H54 (cell line): ENCODE measurements at regions not wholly inside any gene's neighbourhood (a gene's known extent, or its start where the extent isn't known, plus 50 kb on each side); places are given as distances from the start of the nearest gene placed in this dataset.

Experiments used
- DNase-seq: peaks from one replicate; pipeline ENCODE4 v3.0.0; 2011; ENCODE audit warnings: low spot score, mixed read lengths; ENCODE audit not compliant: insufficient read length
- FAIRE-seq: peaks from 3 replicates; lab custom pipeline; 2011; peaks lifted over from hg19 to GRCh38; lab: Jason Lieb, UNC
- POLR2A ChIP-seq: IDR thresholded peaks from 2 replicates; pipeline ENCODE4 v1.6.1; 2011; ENCODE audit warnings: low read depth, mild to moderate bottlenecking, low read length

DNA sequence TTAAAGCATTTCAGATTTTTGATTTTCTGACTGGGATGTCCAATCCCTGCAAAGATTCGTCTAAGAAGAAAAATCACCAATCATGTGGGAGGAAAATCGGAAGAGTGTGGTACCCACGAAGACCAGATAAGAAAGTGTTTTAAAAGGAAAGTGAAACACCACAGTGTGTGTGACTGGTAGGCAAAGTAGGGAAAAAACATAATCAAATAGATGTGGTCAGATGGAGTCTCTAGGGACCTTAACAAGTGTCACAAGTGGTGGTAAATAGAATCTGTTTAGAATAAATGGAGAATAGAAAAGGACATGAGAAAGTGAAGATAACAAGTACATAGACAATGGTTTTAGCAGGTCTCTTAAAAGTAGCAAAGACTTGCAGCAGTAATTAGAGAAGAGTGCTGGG lies 154.6 kb downstream of the SLC30A10 start:
- no peak for TF ChIP-seq POLR2A
- FAIRE-seq (no peak), DNase-seq (no peak)

DNA sequence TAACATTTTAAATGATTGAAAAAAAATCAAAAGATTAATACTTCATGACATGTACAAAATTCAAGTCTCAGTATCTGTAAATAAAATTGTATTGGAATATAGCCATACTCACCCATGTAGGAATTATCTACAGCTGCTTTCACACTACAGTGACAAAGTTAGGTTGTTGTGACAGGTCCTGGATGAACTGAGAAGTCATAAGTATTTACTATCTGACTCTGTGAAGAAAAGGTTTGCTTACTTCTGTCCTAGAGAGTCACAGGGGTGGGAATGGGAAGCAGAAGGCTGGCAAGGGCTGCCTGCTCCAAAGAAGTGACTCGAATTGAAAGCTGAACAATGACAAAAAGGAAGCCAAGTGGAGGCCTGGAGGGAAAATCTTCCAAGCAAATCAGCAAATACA lies 155.2 kb downstream of the SLC30A10 start:
- FAIRE-seq, result no peak

DNA sequence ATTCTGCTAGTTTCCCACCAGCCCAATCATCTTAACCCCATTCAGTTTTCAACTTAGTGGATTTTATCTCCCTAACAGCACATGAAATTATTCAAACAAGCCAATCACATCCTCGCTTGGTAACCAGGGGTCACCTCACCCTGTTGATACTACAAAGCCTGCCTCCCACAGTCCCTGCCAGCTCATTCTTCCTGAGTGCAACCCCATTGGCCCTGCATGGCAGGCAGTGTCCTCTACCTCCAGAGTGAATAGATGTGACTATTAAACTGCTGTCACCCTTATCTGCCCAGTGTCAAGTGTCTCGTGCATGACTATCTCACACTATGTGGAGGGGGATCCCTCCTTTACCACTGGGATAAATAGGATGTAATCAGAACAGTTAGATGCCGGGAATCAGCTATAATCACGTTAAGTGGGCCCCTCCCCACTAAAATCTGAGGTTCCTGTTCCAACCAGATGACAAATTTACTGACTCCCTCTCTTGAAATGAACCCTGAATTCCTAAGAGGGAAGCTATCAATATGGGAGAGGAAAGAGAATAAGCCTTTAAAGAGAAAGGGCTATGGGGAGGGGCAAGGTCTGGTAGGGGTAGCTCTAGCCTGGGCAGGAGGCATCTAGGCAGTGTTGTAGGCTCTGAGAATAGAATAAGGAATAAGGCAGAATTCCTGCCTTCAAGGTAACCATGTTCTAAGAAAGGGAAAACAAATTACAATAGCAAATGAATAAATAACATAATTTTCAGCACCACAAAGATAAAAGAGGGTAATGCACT lies 155.9 kb downstream of the SLC30A10 start:
- no peak for FAIRE-seq
- DNase-seq, result no peak

More for the DNA sequence above, 155.2 kb downstream of the SLC30A10 start:
- no peak for TF ChIP-seq POLR2A
- DNase-seq, result no peak

DNA sequence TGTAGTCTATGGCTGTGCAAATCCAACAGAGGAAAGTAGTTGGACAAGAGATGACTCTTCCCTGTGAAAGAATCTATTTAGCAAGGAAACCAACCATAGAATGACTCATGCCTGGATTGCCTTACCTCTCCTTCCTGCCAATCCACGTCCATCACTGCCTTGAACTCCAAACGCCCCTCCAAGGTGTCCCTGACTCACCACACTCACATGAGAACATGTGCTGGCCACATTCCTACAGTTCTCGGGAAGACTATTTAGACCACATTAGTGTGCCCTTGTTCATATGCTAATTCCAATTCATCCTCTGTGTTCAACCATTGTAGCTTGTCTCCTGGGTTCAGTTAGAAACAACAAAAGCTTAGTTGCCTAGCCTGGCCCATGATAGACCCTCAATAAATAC lies 157.3 kb downstream of the SLC30A10 start:
- DNase-seq (peak; percentile 53), FAIRE-seq (peak; percentile 93)
- TF ChIP-seq POLR2A, result no peak

More for the DNA sequence above, 155.9 kb downstream of the SLC30A10 start:
- TF ChIP-seq POLR2A, result no peak

DNA sequence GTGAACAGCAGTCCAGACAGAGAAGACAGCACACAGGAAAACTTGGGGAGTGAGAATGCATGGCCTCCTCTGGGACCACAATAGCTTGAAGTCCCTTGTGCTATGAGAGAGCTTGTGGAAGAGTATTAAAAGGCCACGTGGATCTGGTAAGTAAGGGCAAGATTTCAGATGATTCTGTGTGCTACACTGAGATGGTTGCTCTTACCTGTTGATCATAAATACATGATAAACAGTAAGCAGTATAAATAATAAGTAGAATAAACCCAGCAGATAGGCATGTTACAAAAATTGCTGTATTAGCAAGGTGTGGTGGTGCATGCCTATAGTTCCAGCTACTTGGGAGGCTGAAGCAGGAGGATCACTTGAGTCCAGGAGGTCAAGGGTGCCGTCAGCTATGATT lies 150.4 kb upstream of the ZC3H11B start:
- FAIRE-seq, result no peak
- no peak for TF ChIP-seq POLR2A

DNA sequence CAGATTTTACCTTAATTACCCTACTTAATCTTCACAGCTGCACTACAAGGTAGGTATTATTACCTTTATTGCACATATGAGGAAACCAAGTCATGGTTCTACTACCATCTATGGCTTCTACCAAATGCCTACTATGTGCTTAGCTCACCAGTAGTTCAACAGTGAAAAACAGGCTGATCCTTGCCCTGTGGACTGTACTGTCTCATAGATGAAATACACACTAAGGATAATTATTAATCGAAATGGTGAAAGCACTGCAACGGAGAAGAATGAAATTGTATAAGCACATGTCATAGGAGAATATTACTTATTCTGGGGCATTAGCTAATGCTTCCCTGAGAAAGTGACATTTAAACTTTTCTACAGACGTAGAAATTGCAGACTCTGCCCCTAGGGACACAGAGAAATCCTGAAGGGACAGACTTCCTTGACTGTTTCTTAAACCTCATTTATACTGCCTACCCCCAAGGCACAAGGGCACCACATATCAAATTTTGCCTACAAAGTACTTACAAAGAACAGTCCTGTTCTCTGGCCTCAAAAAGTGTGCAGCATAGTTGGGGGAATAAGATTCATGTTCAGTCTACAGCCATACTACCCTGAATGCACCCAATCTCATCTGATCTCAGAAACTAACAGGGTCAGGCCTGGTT lies 148.4 kb upstream of the ZC3H11B start:
- DNase-seq (no peak), FAIRE-seq (no peak)
- TF ChIP-seq POLR2A, result no peak

More for the DNA sequence above, 150.4 kb upstream of the ZC3H11B start:
- DNase-seq, result no peak

DNA sequence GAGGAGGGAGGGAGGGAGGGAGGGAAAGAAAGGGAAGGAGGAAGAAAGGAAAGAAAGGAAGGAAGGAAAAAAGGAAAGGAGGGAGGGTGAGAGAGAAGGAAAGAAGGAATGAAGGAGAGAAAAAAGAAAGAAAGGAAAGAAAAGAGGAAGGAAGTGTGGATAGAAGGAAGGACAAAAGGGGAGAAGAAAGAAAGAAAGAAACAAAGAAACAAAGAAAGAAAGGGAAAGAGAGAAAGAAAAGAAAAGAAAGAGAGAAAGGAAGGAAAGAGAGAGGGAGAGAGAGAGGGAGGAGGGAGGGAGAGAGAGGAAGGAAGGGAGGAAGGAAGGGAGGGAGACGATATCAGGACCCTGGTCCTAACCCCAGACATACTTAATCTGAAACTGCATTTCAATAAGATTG lies 146.2 kb upstream of the ZC3H11B start:
- TF ChIP-seq POLR2A, result no peak
- FAIRE-seq (no peak), DNase-seq (no peak)

DNA sequence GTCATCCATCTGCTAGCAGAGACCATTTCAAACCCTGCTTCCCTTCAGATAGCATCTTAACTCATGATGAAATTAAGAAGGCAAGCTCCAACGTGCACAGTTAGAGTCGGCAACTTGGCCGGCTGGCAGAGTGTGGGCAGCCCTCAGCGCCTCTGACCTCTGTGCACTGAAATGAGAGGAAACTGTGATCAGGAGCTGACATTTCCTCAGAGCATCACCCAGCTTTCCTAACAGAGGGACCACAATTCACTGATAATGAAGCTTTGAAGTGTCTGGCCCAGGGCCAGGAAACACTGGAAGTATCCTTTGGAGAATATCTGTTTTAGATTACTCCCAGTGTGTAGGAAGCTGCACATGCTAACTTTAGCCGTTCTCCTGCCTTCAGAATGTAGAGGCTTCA lies 145.0 kb upstream of the ZC3H11B start:
- TF ChIP-seq POLR2A, result no peak
- DNase-seq (no peak), FAIRE-seq (no peak)

DNA sequence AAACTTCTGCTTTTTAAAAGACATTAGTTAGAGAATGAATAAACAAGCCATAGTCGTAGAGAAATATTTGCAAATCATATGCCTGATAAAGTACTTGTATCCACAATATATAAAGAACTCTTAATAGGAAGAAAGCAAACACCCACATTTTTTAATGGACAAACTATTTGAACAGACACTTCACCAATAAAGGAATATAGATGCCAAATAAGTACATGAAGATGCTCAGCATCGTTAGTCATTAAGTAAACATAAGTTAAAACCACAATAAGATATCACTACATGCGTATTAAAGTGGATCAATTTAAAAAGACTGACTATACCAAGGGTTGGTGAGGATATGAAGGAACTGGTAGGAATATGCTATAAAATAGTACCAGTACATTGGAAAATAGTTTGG lies 142.3 kb upstream of the ZC3H11B start:
- DNase-seq (no peak), FAIRE-seq (no peak)
- no peak for TF ChIP-seq POLR2A

DNA sequence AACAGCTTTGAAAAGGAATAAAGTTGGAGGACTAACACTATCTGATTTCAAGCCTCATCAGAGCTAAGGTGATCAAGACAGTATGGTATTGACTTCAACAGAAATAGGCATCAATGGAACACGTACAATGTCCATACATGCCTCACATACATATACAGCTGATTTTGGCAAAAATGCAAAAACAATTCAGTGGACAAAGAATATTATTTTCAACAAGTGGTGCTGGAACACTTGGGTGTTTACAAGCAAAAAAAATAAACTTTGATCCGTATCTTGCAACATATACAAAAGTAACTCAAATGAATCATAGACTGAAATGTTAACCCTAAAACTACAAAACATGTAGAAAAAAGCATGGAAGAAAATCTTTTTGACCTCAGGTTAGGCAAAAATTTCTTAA lies 141.9 kb upstream of the ZC3H11B start:
- DNase-seq, result no peak
- no peak for FAIRE-seq
- TF ChIP-seq POLR2A, result no peak

DNA sequence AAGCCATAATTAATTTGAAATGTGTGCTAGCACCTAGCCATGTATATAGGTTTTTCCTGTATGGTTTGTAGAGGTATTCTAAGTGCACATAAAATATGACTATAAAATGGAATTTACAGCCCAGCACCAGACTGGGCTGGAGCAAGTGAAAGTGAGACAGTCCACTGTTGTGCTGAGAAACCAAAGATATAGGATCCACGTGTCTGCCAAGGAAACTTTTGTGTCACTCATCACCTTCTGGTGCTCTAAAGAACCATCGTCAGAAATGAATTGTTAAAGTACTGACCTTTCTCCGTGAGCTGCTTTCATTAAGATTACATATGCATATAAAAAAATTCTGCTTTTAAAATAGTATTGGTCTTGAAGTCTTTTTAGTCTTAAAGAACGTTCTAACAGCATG lies 141.0 kb upstream of the ZC3H11B start:
- no peak for TF ChIP-seq POLR2A
- DNase-seq, result no peak
- no peak for FAIRE-seq

DNA sequence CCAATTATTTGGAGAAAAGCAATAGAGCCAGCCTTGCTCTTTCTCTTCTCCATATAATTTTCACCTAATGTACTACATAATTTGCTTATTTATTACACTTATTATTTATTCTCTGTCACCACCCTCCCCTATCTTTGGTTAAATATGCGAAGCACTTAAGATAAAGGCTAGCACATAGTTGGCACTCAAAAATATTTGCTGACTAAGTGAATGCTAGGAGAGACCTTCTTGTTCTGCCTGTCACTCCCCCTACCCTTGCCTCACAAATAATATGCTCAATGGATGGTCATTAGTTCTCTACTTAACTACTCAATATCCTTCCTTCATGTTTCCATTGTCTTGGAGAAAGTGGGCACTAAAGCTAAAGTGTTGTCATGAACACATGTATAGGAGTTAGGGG lies 139.7 kb upstream of the ZC3H11B start:
- FAIRE-seq, result no peak
- no peak for DNase-seq
- no peak for TF ChIP-seq POLR2A

DNA sequence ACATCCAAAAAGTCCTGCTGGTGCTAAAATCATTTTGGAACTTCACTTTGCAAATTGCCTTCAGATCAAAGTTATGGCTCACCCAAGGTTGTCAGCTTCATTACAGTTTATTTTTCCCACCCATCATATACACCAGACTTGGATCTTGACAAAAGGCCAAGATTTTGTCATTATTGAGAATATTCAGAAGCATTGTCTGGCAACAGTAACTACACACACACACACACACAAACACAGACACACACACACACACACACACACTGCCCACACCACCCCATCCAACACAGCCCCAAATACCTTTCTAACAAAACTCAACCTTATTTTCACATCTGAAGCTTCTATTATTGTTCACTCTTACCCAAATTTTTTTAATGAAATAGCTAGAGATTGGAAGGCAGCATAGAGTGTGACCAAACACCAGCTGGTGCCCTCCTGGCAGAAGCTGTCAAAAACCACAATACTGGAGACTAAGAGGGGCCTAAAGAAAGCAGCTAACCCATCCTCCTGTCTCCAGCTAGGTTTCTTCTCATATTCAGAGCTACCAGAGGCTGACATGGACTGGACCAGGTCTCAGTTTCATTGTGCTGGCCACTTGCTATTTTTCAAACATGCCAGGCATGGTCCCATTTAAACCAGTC lies 139.1 kb upstream of the ZC3H11B start:
- DNase-seq, result no peak
- TF ChIP-seq POLR2A, result no peak
- no peak for FAIRE-seq

DNA sequence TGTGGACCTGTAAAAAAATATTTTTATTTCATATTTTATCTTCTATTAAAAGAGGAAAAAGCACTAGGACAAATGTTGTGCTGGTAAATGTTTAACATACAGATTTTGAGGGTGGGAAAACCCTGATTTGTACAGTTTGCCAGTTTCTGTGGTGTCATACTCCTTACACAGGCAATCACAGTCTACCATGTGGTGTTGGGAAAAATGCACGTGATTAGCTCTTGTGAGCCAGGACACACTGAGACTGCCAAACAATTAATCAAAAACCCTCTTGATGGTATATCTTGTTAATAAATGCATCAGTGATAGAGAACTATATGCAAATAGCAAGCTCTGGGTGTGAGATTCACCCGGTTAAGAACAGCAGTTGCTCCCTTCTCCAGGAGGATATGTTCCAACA lies 136.5 kb upstream of the ZC3H11B start:
- no peak for DNase-seq
- no peak for FAIRE-seq
- no peak for TF ChIP-seq POLR2A
